Vagina (tissue), 2 donors: ENCODE measurements at regions not wholly inside any gene's neighbourhood (a gene's known extent, or its start where the extent isn't known, plus 50 kb on each side); places are given as distances from the start of the nearest gene placed in this dataset.

Experiments
- CTCF ChIP-seq, 3 experiments: fragments of 450-650 bp in 2 of 3; fragments of 200-600 bp in 1 of 3; sonication (generic) in 1 of 3; IDR thresholded peaks; one replicate each; pipeline ENCODE4 v1.5.1; 2017 to 2019; ENCODE audit warnings: antibody characterized with exemption in 3 of 3, mild to moderate bottlenecking in 2 of 3, moderate library complexity in 2 of 3
- POLR2A ChIP-seq, 2 donors: fragments of 450-650 bp; IDR thresholded peaks; one replicate each; pipeline ENCODE4 v1.6.1; 2017; ENCODE audit warnings: antibody characterized with exemption in 2 of 2, mild to moderate bottlenecking in 2 of 2, moderate library complexity in 2 of 2

GRCh38 chr2:3954261-3954660 is 250.9 kb downstream of the DCDC2C start:
- no peak for TF ChIP-seq POLR2A (IDR thresholded peaks at IDR 0.05)
- no peak for TF ChIP-seq CTCF (IDR thresholded peaks at IDR 0.05)
